ENCODE measurements at regions not wholly inside any gene's neighbourhood (a gene's known extent, or its start where the extent isn't known, plus 50 kb on each side); places are given as distances from the start of the nearest gene placed in this dataset.

- TF ChIP-seq, protein P1, sequence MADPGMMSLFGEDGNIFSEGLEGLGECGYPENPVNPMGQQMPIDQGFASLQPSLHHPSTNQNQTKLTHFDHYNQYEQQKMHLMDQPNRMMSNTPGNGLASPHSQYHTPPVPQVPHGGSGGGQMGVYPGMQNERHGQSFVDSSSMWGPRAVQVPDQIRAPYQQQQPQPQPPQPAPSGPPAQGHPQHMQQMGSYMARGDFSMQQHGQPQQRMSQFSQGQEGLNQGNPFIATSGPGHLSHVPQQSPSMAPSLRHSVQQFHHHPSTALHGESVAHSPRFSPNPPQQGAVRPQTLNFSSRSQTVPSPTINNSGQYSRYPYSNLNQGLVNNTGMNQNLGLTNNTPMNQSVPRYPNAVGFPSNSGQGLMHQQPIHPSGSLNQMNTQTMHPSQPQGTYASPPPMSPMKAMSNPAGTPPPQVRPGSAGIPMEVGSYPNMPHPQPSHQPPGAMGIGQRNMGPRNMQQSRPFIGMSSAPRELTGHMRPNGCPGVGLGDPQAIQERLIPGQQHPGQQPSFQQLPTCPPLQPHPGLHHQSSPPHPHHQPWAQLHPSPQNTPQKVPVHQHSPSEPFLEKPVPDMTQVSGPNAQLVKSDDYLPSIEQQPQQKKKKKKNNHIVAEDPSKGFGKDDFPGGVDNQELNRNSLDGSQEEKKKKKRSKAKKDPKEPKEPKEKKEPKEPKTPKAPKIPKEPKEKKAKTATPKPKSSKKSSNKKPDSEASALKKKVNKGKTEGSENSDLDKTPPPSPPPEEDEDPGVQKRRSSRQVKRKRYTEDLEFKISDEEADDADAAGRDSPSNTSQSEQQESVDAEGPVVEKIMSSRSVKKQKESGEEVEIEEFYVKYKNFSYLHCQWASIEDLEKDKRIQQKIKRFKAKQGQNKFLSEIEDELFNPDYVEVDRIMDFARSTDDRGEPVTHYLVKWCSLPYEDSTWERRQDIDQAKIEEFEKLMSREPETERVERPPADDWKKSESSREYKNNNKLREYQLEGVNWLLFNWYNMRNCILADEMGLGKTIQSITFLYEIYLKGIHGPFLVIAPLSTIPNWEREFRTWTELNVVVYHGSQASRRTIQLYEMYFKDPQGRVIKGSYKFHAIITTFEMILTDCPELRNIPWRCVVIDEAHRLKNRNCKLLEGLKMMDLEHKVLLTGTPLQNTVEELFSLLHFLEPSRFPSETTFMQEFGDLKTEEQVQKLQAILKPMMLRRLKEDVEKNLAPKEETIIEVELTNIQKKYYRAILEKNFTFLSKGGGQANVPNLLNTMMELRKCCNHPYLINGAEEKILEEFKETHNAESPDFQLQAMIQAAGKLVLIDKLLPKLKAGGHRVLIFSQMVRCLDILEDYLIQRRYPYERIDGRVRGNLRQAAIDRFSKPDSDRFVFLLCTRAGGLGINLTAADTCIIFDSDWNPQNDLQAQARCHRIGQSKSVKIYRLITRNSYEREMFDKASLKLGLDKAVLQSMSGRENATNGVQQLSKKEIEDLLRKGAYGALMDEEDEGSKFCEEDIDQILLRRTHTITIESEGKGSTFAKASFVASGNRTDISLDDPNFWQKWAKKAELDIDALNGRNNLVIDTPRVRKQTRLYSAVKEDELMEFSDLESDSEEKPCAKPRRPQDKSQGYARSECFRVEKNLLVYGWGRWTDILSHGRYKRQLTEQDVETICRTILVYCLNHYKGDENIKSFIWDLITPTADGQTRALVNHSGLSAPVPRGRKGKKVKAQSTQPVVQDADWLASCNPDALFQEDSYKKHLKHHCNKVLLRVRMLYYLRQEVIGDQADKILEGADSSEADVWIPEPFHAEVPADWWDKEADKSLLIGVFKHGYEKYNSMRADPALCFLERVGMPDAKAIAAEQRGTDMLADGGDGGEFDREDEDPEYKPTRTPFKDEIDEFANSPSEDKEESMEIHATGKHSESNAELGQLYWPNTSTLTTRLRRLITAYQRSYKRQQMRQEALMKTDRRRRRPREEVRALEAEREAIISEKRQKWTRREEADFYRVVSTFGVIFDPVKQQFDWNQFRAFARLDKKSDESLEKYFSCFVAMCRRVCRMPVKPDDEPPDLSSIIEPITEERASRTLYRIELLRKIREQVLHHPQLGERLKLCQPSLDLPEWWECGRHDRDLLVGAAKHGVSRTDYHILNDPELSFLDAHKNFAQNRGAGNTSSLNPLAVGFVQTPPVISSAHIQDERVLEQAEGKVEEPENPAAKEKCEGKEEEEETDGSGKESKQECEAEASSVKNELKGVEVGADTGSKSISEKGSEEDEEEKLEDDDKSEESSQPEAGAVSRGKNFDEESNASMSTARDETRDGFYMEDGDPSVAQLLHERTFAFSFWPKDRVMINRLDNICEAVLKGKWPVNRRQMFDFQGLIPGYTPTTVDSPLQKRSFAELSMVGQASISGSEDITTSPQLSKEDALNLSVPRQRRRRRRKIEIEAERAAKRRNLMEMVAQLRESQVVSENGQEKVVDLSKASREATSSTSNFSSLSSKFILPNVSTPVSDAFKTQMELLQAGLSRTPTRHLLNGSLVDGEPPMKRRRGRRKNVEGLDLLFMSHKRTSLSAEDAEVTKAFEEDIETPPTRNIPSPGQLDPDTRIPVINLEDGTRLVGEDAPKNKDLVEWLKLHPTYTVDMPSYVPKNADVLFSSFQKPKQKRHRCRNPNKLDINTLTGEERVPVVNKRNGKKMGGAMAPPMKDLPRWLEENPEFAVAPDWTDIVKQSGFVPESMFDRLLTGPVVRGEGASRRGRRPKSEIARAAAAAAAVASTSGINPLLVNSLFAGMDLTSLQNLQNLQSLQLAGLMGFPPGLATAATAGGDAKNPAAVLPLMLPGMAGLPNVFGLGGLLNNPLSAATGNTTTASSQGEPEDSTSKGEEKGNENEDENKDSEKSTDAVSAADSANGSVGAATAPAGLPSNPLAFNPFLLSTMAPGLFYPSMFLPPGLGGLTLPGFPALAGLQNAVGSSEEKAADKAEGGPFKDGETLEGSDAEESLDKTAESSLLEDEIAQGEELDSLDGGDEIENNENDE (IDR thresholded peaks at IDR 0.05; ENCODE audit: insufficient replicate concordance, low read length): no peak
- TF ChIP-seq JUN (IDR thresholded peaks at IDR 0.05; ENCODE audit: low read depth, low read length) (no peak), TAF7 (optimal IDR thresholded peaks at IDR 0.05; ENCODE audit: borderline replicate concordance, low read depth, low read length) (no peak)
Measured at GRCh38 chr19:31144075-31144870, 205.0 kb downstream of the TSHZ3 start (continued).
